Thyroid gland (tissue), 4 donors: ENCODE measurements at regions not wholly inside any gene's neighbourhood (a gene's known extent, or its start where the extent isn't known, plus 50 kb on each side); places are given as distances from the start of the nearest gene placed in this dataset.

Experiments used
- DNase-seq, 2 donors: peaks; one replicate each; pipeline ENCODE4 v3.0.0-alpha.2; 2019
- H3K27ac ChIP-seq, 3 donors: fragments of 200-600 bp; sonication (generic); 1 replicate in 2 of 3; 2 replicates in 1 of 3; pipeline ENCODE4 v1.5.1; 2016 to 2019; ENCODE audit warnings: mild to moderate bottlenecking in 1 of 3, moderate library complexity in 1 of 3
- H3K27me3 ChIP-seq: fragments of 200-600 bp; sonication (generic); one replicate; pipeline ENCODE4 v1.5.1; 2019
- H3K36me3 ChIP-seq, 2 donors: fragments of 200-600 bp; sonication (generic); one replicate each; pipeline ENCODE4 v1.5.1; 2016 to 2019
- H3K4me1 ChIP-seq, 2 donors: fragments of 200-600 bp; sonication (generic); one replicate each; pipeline ENCODE4 v1.5.1; 2017 to 2019
- H3K4me3 ChIP-seq, 3 donors: fragments of 200-600 bp; sonication (generic); replicated peaks in 1 of 3; 1 replicate in 2 of 3; 2 replicates in 1 of 3; pipeline ENCODE4 v1.5.1; 2016; ENCODE audit warnings: mild to moderate bottlenecking in 1 of 3
- H3K9me3 ChIP-seq: fragments of 200-600 bp; sonication (generic); one replicate; pipeline ENCODE4 v1.5.1; 2017
- POLR2A ChIP-seq, 2 donors: fragments of 450-650 bp; IDR thresholded peaks; one replicate each; pipeline ENCODE4 v1.6.1; 2017; ENCODE audit warnings: antibody characterized with exemption in 2 of 2, mild to moderate bottlenecking in 2 of 2, moderate library complexity in 1 of 2
- WGBS, 2 donors: methylation state at CpG; one replicate each; pipeline ENCODE4 v1.1.5; 2017; 5-methylcytosine and 5-hydroxymethylcytosine counted together
- intact Hi-C: fragments of 100-400 bp; cut with DNase I; formaldehyde crosslinking; loops from one replicate; pipeline ENCODE4 v1.15.1; 2023
- TF ChIP-seq, protein P1 (sequence below), 6 experiments: fragments of 200-600 bp in 3 of 6; fragments of 450-650 bp in 3 of 6; sonication (generic) in 3 of 6; IDR thresholded peaks; one replicate each; pipeline ENCODE4 v1.5.1; 2016 to 2019; ENCODE audit warnings: antibody characterized with exemption in 6 of 6, mild to moderate bottlenecking in 2 of 6, inconsistent platforms in 1 of 6, moderate library complexity in 1 of 6

DNA sequence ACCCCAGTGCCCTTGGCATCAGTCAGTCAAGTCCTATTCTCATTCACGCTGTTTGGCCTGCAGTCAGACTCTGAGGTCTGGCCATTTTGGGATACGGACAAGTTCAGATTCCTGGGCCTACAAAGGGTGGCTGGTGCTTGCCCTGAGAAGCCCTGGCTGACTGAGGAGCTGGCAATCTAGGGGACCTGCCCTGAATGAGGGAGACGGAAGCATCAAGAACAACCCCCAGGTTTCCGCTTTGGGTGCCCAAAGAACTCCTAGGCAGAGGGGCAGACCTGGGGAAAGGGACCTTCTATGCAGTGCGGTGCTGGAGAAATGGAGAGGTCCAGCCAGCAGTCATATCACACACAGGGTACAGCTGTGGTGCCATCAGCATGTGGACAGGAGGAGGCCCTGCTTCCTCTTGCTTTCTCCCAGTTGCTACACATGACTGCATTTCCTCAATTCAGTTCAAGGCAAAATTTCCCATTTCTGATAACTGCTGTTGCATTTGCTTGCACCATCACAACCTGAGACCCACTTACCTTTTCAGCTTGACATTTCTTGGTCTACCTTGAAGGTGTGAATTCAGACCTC, 70.9 kb upstream of the LGALSL start:
- no peaks in the 10 kb centered on the region for H3K36me3 ChIP-seq
- intact Hi-C loops, result no loop called here
- H3K4me3 ChIP-seq, result no peak overlapping the region
- no peak for DNase-seq
- no peaks in the 10 kb centered on the region for H3K4me1 ChIP-seq
- H3K9me3 ChIP-seq, result no peaks in the 10 kb centered on the region
- no peak overlapping the region for H3K27ac ChIP-seq
- WGBS, 2 donors, result 96 to 100% methylated on average over 5 of the region's 5 CpGs
- no peak for TF ChIP-seq POLR2A (IDR thresholded peaks at IDR 0.05)
- TF ChIP-seq, protein P1, sequence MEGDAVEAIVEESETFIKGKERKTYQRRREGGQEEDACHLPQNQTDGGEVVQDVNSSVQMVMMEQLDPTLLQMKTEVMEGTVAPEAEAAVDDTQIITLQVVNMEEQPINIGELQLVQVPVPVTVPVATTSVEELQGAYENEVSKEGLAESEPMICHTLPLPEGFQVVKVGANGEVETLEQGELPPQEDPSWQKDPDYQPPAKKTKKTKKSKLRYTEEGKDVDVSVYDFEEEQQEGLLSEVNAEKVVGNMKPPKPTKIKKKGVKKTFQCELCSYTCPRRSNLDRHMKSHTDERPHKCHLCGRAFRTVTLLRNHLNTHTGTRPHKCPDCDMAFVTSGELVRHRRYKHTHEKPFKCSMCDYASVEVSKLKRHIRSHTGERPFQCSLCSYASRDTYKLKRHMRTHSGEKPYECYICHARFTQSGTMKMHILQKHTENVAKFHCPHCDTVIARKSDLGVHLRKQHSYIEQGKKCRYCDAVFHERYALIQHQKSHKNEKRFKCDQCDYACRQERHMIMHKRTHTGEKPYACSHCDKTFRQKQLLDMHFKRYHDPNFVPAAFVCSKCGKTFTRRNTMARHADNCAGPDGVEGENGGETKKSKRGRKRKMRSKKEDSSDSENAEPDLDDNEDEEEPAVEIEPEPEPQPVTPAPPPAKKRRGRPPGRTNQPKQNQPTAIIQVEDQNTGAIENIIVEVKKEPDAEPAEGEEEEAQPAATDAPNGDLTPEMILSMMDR (IDR thresholded peaks at IDR 0.05), result no peak
- H3K27me3 ChIP-seq, result no peaks in the 10 kb centered on the region

DNA sequence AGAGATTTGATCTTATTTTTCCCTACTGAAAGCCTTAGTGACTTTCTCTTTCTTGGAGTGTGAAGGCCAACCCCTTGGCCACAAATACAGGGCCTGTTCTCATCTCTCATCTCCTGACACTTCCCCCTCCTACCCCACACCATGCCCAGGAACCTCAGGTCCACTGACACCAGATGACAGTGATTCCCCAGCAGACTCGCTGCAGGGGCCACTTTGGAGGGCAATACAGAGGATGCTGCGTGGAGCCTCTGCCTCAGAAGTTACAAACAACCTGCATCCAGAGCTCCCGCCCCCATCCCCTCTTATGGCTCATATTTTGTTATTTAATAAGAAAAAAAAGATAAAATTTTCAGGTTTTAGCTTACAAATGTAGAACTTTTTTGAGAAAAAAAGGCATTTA, 70.1 kb upstream of the LGALSL start:
- H3K36me3 ChIP-seq, result no peaks in the 10 kb centered on the region
- H3K9me3 ChIP-seq, result no peaks in the 10 kb centered on the region
- H3K4me3 ChIP-seq, result no peak overlapping the region
- TF ChIP-seq POLR2A (IDR thresholded peaks at IDR 0.05), result no peak
- TF ChIP-seq, protein P1 (IDR thresholded peaks at IDR 0.05), result no peak
- no peak overlapping the region for H3K27ac ChIP-seq
- intact Hi-C loops, result no loop called here
- no peak for DNase-seq
- 95% methylated on average over 3 of the region's 3 CpGs for WGBS, 2 donors
- no peaks in the 10 kb centered on the region for H3K27me3 ChIP-seq
- H3K4me1 ChIP-seq, result no peaks in the 10 kb centered on the region

DNA sequence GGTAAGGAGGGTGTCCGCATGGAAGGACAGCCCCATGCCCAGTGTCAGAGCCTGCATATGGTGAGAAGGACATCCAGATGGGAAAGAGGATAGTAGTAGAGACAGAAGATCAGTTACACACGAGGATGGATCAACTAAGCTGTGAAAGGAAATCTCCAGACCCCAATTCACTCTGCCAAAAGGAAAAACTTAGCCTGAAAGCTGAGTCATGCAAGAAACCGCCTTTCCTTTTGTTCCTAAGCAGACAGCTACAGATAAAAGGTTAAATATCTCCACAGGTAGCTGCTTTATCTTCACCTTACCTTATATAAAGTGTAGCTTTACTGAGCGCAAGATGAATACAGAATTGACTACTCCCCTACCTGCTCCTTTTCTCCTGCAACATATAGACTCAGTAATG, 67.3 kb upstream of the LGALSL start:
- Histone ChIP-seq H3K36me3 (no peaks in the 10 kb centered on the region), H3K27me3 (no peaks in the 10 kb centered on the region), H3K4me1 (no peaks in the 10 kb centered on the region), H3K27ac (no peak overlapping the region), H3K4me3 (no peak overlapping the region), H3K9me3 (no peaks in the 10 kb centered on the region)
- no peak for DNase-seq
- intact Hi-C loops, result no loop called here
- 82 to 86% methylated on average over 4 of the region's 4 CpGs for WGBS, 2 donors
- TF ChIP-seq, protein P1 (IDR thresholded peaks at IDR 0.05), result no peak
- no peak for TF ChIP-seq POLR2A (IDR thresholded peaks at IDR 0.05)

DNA sequence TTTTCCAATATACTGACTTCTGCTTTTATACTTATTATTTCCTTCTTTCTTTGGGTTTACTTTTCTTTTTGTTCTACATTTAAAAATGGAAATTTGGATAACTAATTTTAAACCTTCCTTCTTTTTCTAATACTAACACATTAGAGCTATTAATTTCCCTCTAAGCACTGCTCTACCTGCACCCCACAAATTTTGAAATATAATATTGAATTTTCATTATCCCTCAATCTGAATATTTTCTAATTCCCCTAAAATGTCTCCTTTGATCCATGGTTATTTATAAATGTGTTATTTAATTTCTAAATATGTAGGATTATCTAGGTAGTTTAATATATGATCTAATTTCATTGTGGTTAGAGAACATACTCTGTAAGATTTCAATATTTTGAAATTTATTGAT, 63.4 kb upstream of the LGALSL start:
- no peak for TF ChIP-seq POLR2A (IDR thresholded peaks at IDR 0.05)
- TF ChIP-seq, protein P1 (IDR thresholded peaks at IDR 0.05), result no peak
- Histone ChIP-seq H3K27me3 (no peaks in the 10 kb centered on the region), H3K4me3 (no peak overlapping the region), H3K4me1 (no peaks in the 10 kb centered on the region), H3K9me3 (no peaks in the 10 kb centered on the region), H3K27ac (no peak overlapping the region), H3K36me3 (no peaks in the 10 kb centered on the region)
- no peak for DNase-seq
- intact Hi-C loops, result no loop called here

- intact Hi-C loops, result no loop called here
Measured at GRCh38 chr2:64391424-64391823, 62.5 kb upstream of the LGALSL start.

More at GRCh38 chr2:64391424-64391823, 62.5 kb upstream of the LGALSL start:
- no peaks in the 10 kb centered on the region for H3K4me1 ChIP-seq
- 72 to 82% methylated on average over 2 of the region's 2 CpGs for WGBS, 2 donors
- no peaks in the 10 kb centered on the region for H3K36me3 ChIP-seq
- H3K27me3 ChIP-seq, result no peaks in the 10 kb centered on the region
- TF ChIP-seq, protein P1 (IDR thresholded peaks at IDR 0.05), result no peak
- no peak for TF ChIP-seq POLR2A (IDR thresholded peaks at IDR 0.05)
- H3K27ac ChIP-seq, result no peak overlapping the region
- H3K4me3 ChIP-seq, result no peak overlapping the region
- no peaks in the 10 kb centered on the region for H3K9me3 ChIP-seq
- no peak for DNase-seq
